Suprapubic skin (tissue), 3 donors: ENCODE measurements at regions not wholly inside any gene's neighbourhood (a gene's known extent, or its start where the extent isn't known, plus 50 kb on each side); places are given as distances from the start of the nearest gene placed in this dataset.

Source experiments
- CTCF ChIP-seq, 2 donors: fragments of 200-600 bp in 1 of 2; fragments of 450-650 bp in 1 of 2; sonication (generic) in 1 of 2; IDR thresholded peaks; one replicate each; pipeline ENCODE4 v1.5.1; 2016 to 2019; ENCODE audit warnings: antibody characterized with exemption in 2 of 2, mild to moderate bottlenecking in 1 of 2, moderate library complexity in 1 of 2
- EP300 ChIP-seq: sonication (generic); formaldehyde crosslinking; IDR thresholded peaks from one replicate; pipeline ENCODE4 v1.6.1; 2017; ENCODE audit warnings: antibody characterized with exemption

DNA sequence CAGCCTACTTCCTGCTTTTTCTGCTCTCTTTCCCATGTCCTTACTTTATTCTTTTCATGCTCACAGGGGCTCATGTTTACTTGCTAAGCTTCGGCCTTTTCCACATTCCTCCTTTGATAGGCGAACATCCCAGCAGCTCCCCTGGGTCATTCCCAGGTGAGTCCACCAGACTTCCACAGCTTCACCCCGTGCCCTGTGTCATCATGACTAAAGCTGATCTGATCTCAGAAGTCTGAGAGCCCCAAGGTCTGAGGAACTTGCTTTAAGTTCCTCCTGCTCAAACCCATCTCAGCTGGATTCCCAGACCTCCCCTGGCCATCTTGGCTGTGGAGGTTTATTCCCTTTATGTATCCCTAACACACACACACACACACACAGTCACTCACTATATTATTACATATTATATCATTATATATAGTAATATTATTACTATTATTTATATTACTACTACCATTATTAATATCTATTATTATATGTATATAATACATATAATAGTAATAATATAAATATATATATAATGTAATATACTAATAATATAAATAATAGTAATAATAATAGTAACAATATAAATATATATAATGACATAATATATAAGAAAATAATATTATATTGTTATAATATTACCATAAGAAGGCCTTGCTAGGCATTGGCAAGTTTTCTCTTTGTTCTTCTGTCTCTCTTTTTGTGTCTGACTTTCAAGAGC lies 295.9 kb downstream of the PTEN start:
- no peak for TF ChIP-seq EP300
- no peak for TF ChIP-seq CTCF (IDR thresholded peaks at IDR 0.05)
